Endothelial cell of umbilical vein (primary cell): ENCODE measurements at regions not wholly inside any gene's neighbourhood (a gene's known extent, or its start where the extent isn't known, plus 50 kb on each side); places are given as distances from the start of the nearest gene placed in this dataset.

Source experiments
- BruUV-seq: library from RNA; stranded (reverse); fragments of 400-500 nt; replicated peaks from 2 replicates; lab custom pipeline; 2021; lab: Mats Ljungman, UMichigan
- CTCF ChIA-PET: fragments of 300-600, 350-600 bp; sonication (Branson Sonifier 250); formaldehyde crosslinking; loops from one replicate; lab custom pipeline; 2021; ENCODE audit warnings: antibody characterized with exemption, inconsistent platforms; lab: Charles Lee
- POLR2A ChIA-PET: fragments of 300-600, 350-600 bp; sonication (Branson Sonifier 250); formaldehyde crosslinking; loops from one replicate; lab custom pipeline; 2021; ENCODE audit warnings: antibody characterized with exemption, inconsistent platforms; lab: Charles Lee
- DNase-seq: peaks from one replicate; pipeline ENCODE4 v3.0.0-alpha.2; 2011; ENCODE audit warnings: low read depth, low spot score
- FAIRE-seq: peaks from 2 replicates; lab custom pipeline; 2011; peaks lifted over from hg19 to GRCh38; lab: Jason Lieb, UNC
- H2AFZ ChIP-seq: 2 replicates; pipeline ENCODE4 v1.6.0; 2012; ENCODE audit warnings: low read depth, low read length, control low read depth, inconsistent platforms
- H3K27ac ChIP-seq: 2 replicates; pipeline ENCODE4 v1.5.1; 2011; ENCODE audit warnings: low read depth, mild to moderate bottlenecking, control low read depth, low read length, moderate library complexity; ENCODE audit not compliant: insufficient read depth
- H3K27me3 ChIP-seq, 2 experiments: 2 replicates each; pipeline versions ENCODE4 v1.6.0 to v1.6.1; 2011; ENCODE audit warnings: low read length in 2 of 2, mixed read lengths in 1 of 2; ENCODE audit not compliant: control insufficient read depth in 2 of 2, insufficient read depth in 2 of 2
- H3K36me3 ChIP-seq, 2 experiments: 2 replicates in 1 of 2; 3 replicates in 1 of 2; pipeline ENCODE4 v1.5.1; 2011; ENCODE audit warnings: low read length in 2 of 2, mild to moderate bottlenecking in 1 of 2, moderate library complexity in 1 of 2; ENCODE audit not compliant: control insufficient read depth in 2 of 2, insufficient read depth in 2 of 2; ENCODE audit errors: extremely low read depth in 1 of 2
- H3K4me1 ChIP-seq: 3 replicates; pipeline ENCODE4 v1.5.1; 2011; ENCODE audit warnings: mild to moderate bottlenecking, low read length; ENCODE audit not compliant: control insufficient read depth, insufficient read depth; ENCODE audit errors: extremely low read depth
- H3K4me2 ChIP-seq: 2 replicates; pipeline ENCODE4 v1.6.1; 2011; ENCODE audit warnings: low read length, control low read depth, mixed read lengths; ENCODE audit not compliant: insufficient read depth
- H3K4me3 ChIP-seq, 3 experiments: fragments of 200-600 bp in 1 of 3; sonication (generic), shearing (Covaris generic) in 1 of 3; replicated peaks in 1 of 3; 2 replicates each; pipeline ENCODE4 v1.5.1; 2011 to 2016; ENCODE audit warnings: control low read depth in 3 of 3, low read length in 3 of 3, mild to moderate bottlenecking in 2 of 3, inconsistent platforms in 1 of 3, low read depth in 1 of 3, moderate library complexity in 1 of 3; ENCODE audit not compliant: insufficient read depth in 1 of 3
- H3K79me2 ChIP-seq: 2 replicates; pipeline ENCODE4 v1.6.0; 2012; ENCODE audit warnings: low read length, inconsistent platforms; ENCODE audit not compliant: control insufficient read depth, insufficient read depth
- H3K9ac ChIP-seq: replicated peaks from 2 replicates; pipeline ENCODE3; 2011; ENCODE audit warnings: low read length, control low read depth; ENCODE audit not compliant: insufficient read depth; ENCODE audit errors: extremely low read depth
- H3K9me1 ChIP-seq: replicated peaks from 3 replicates; pipeline ENCODE4 v1.6.0; 2011; ENCODE audit warnings: mild to moderate bottlenecking, low read length; ENCODE audit not compliant: control insufficient read depth, insufficient read depth; ENCODE audit errors: extremely low read depth
- H3K9me3 ChIP-seq: replicated peaks from 2 replicates; pipeline ENCODE4 v1.5.1; 2012; ENCODE audit warnings: low read length, inconsistent platforms; ENCODE audit not compliant: control insufficient read depth, insufficient read depth
- H4K20me1 ChIP-seq: replicated peaks from 2 replicates; pipeline ENCODE3; 2011; ENCODE audit warnings: mild to moderate bottlenecking, low read length; ENCODE audit not compliant: control insufficient read depth, insufficient read depth; ENCODE audit errors: extremely low read depth
- CTCF ChIP-seq, 2 donors: IDR thresholded peaks; 1 replicate in 1 of 2; 2 replicates in 1 of 2; pipeline ENCODE4 v1.5.1; 2011; ENCODE audit warnings: low read length in 2 of 2, mild to moderate bottlenecking in 2 of 2, moderate library complexity in 2 of 2, control low read depth in 1 of 2, inconsistent platforms in 1 of 2, low read depth in 1 of 2; ENCODE audit not compliant: insufficient read depth in 1 of 2; ENCODE audit errors: extremely low read depth in 1 of 2
- EZH2 ChIP-seq: IDR thresholded peaks from 2 replicates; pipeline ENCODE4 v1.6.1; 2012; ENCODE audit warnings: borderline replicate concordance, low read depth, mild to moderate bottlenecking, moderate library complexity, low read length, inconsistent platforms; ENCODE audit not compliant: severe bottlenecking
- FOS ChIP-seq: IDR thresholded peaks from 2 replicates; pipeline ENCODE4 v1.6.1; 2011; ENCODE audit warnings: mild to moderate bottlenecking, low read length, moderate library complexity, borderline replicate concordance; ENCODE audit not compliant: insufficient read depth
- GATA2 ChIP-seq: IDR thresholded peaks from 2 replicates; pipeline ENCODE4 v1.7.0; 2011; ENCODE audit warnings: low read depth, mild to moderate bottlenecking, moderate library complexity, mixed read lengths, low read length; ENCODE audit not compliant: insufficient read length, insufficient read depth
- JUN ChIP-seq: IDR thresholded peaks from 2 replicates; pipeline ENCODE4 v1.6.1; 2011; ENCODE audit warnings: borderline replicate concordance, low read depth; ENCODE audit not compliant: insufficient read length, insufficient read depth
- MAX ChIP-seq: IDR thresholded peaks from 2 replicates; pipeline ENCODE4 v1.6.1; 2011; ENCODE audit not compliant: insufficient read depth, insufficient read length
- MYC ChIP-seq: IDR thresholded peaks from one replicate; pipeline ENCODE4 v1.6.1; 2011; ENCODE audit warnings: mild to moderate bottlenecking, low read depth, low read length
- POLR2A ChIP-seq: IDR thresholded peaks from 2 replicates; pipeline ENCODE4 v1.6.1; 2012; ENCODE audit warnings: low read depth, mild to moderate bottlenecking, control low read depth, low read length
- POLR2AphosphoS5 ChIP-seq: IDR thresholded peaks from 2 replicates; pipeline ENCODE4 v1.6.1; 2012; ENCODE audit warnings: low read depth, mild to moderate bottlenecking, control low read depth, low read length, moderate library complexity; ENCODE audit not compliant: insufficient read depth
- dilution Hi-C: fragments of 300-500 bp; cut with MboI; formaldehyde crosslinking; loops from one replicate; pipeline ENCODE4 v1.15.0; 2019; ENCODE audit warnings: low sequenced_read_pairs; ENCODE audit not compliant: extremely low pct_ligation_motif_present
- intact Hi-C: fragments of 100-400 bp; cut with micrococcal nuclease; formaldehyde crosslinking; loops from one replicate; pipeline ENCODE4 v1.10.0; 2022

GRCh38 chr7:49119706-49120105, 195.4 kb downstream of the CDC14C start:
- no peak overlapping the region for H3K27ac ChIP-seq
- H3K4me3 ChIP-seq, result no peak overlapping the region
- H3K79me2 ChIP-seq, result no peaks in the 10 kb centered on the region
- H3K27me3 ChIP-seq, result no peaks in the 10 kb centered on the region
- no TSS peak for BruUV-seq
- no peaks in the 10 kb centered on the region for H3K9me3 ChIP-seq
- TF ChIP-seq JUN (no peak), POLR2A (no peak), EZH2 (no peak), FOS (no peak), GATA2 (no peak)
- intact Hi-C loops (no loop called here), dilution Hi-C loops (no loop called here)
- ChIA-PET CTCF (no interaction called here), POLR2A (no interaction called here)
- H3K4me2 ChIP-seq, result no peak overlapping the region
- H3K9ac ChIP-seq, result no peak overlapping the region
- FAIRE-seq (no peak), DNase-seq (no peak)
- H3K36me3 ChIP-seq, result no peaks in the 10 kb centered on the region
- H3K4me1 ChIP-seq, result no peaks in the 10 kb centered on the region
- no peaks in the 10 kb centered on the region for H4K20me1 ChIP-seq
- H3K9me1 ChIP-seq, result no peaks in the 10 kb centered on the region
- H2AFZ ChIP-seq, result no peak overlapping the region

GRCh38 chr7:49125246-49125645, 200.9 kb downstream of the CDC14C start:
- POLR2A ChIA-PET, result no interaction called here
- H3K36me3 ChIP-seq, result no peaks in the 10 kb centered on the region
- H2AFZ ChIP-seq, result no peak overlapping the region
- H3K9ac ChIP-seq, result no peak overlapping the region
- H3K9me3 ChIP-seq, result peaks cover 4% of the 10 kb centered on the region
- no peak overlapping the region for H3K4me3 ChIP-seq
- FAIRE-seq, result no peak
- H3K79me2 ChIP-seq, result no peaks in the 10 kb centered on the region
- CTCF ChIA-PET, result no interaction called here
- intact Hi-C loops, result no loop called here
- dilution Hi-C loops, result no loop called here
- no peak overlapping the region for H3K4me2 ChIP-seq
- no peak for DNase-seq
- BruUV-seq, result no TSS peak
- H3K27me3 ChIP-seq, result no peaks in the 10 kb centered on the region
- no peaks in the 10 kb centered on the region for H4K20me1 ChIP-seq
- H3K4me1 ChIP-seq, result no peaks in the 10 kb centered on the region
- H3K9me1 ChIP-seq, result no peaks in the 10 kb centered on the region
- TF ChIP-seq POLR2AphosphoS5, result no peak
- no peak for TF ChIP-seq CTCF (IDR thresholded peaks at IDR 0.05; ENCODE audit: extremely low read depth in 1 of 2, insufficient read depth in 1 of 2, low read depth in 1 of 2, low read length in 2 of 2)
- TF ChIP-seq EZH2, result no peak
- no peak for TF ChIP-seq FOS
- TF ChIP-seq JUN, result no peak
- TF ChIP-seq POLR2A, result no peak
- no peak for TF ChIP-seq MAX
- no peak for TF ChIP-seq MYC
- no peak for TF ChIP-seq GATA2
- no peak overlapping the region for H3K27ac ChIP-seq
